ENCODE measurements at regions not wholly inside any gene's neighbourhood (a gene's known extent, or its start where the extent isn't known, plus 50 kb on each side); places are given as distances from the start of the nearest gene placed in this dataset.

GRCh38 chr2:48018480-48018879 is 112.2 kb upstream of the FBXO11 start:
- TF ChIP-seq CTCF (IDR thresholded peaks at IDR 0.05; ENCODE audit: poor library complexity) (no peak), EZH2 (IDR thresholded peaks at IDR 0.05; ENCODE audit: borderline replicate concordance) (no peak), EZH2phosphoT487 (IDR thresholded peaks at IDR 0.05; ENCODE audit: low read depth, severe bottlenecking, unreplicated experiment) (no peak)

Measured in hepatocyte (in vitro differentiated cells).